ENCODE measurements at regions not wholly inside any gene's neighbourhood (a gene's known extent, or its start where the extent isn't known, plus 50 kb on each side); places are given as distances from the start of the nearest gene placed in this dataset.

- Histone ChIP-seq H3K27ac (ENCODE audit: extremely low read depth, low read depth, low read length) (no peak overlapping the region), H3K79me2 (ENCODE audit: control insufficient read depth, insufficient read depth, low read length) (no peaks in the 10 kb centered on the region), H3K4me1 (replicated peaks in 1 of 2; ENCODE audit: control insufficient read depth in 2 of 2, insufficient read depth in 2 of 2, low read length in 2 of 2) (no peaks in the 10 kb centered on the region), H3K9me1 (ENCODE audit: control insufficient read depth, insufficient read depth, low read length) (no peaks in the 10 kb centered on the region), H3K27me3 (ENCODE audit: control insufficient read depth in 2 of 2, insufficient read depth in 2 of 2, low read length in 2 of 2) (no peaks in the 10 kb centered on the region), H4K20me1 (replicated peaks; ENCODE audit: control insufficient read depth, insufficient read depth, low read length) (no peaks in the 10 kb centered on the region), H3K4me3 (no peak overlapping the region), H3K9ac (ENCODE audit: insufficient read depth in 1 of 2, low read depth in 2 of 2, low read length in 2 of 2) (no peak overlapping the region), H2AFZ (ENCODE audit: low read depth, low read length) (no peak overlapping the region), H3K36me3 (ENCODE audit: control insufficient read depth, insufficient read depth, low read length) (no peaks in the 10 kb centered on the region), H3K4me2 (ENCODE audit: insufficient read depth, low read length) (no peak overlapping the region), H3K9me3 (replicated peaks; ENCODE audit: control insufficient read depth, insufficient read depth, low read depth, low read length) (no peaks in the 10 kb centered on the region)
- POLR2A ChIA-PET = no interaction called here
- CTCF ChIA-PET (ENCODE audit: low intra/inter-chr PET ratio) = no interaction called here
- ATAC-seq (no peak), FAIRE-seq (no peak), DNase-seq (ENCODE audit: extremely low read depth in 1 of 4, low spot score in 3 of 4) (no peak)
- WGBS (ENCODE audit: insufficient coverage, low coverage, missing lambda C conversion rate) = 0% methylated on average over 4 of the region's 4 CpGs
- TF ChIP-seq ZNF644 (tag; IDR thresholded peaks at IDR 0.05; ENCODE audit: low read depth) (no peak), CREM (IDR thresholded peaks at IDR 0.05; ENCODE audit: low read depth) (no peak), SMAD3 (CRISPR knock-in tag; conservative IDR thresholded peaks at IDR 0.05) (no peak), SMAD4 (CRISPR knock-in tag; conservative IDR thresholded peaks at IDR 0.05) (no peak), NFXL1 (CRISPR knock-in tag; IDR thresholded peaks at IDR 0.05) (no peak), HES1 (IDR thresholded peaks at IDR 0.05; ENCODE audit: low read depth) (no peak), THAP12 (CRISPR knock-in tag; IDR thresholded peaks at IDR 0.05) (no peak), TOE1 (IDR thresholded peaks at IDR 0.05; ENCODE audit: borderline replicate concordance) (no peak), TOE1 (CRISPR knock-in tag; IDR thresholded peaks at IDR 0.05; ENCODE audit: borderline replicate concordance, low read depth) (no peak), BCL6 (CRISPR knock-in tag; IDR thresholded peaks at IDR 0.05) (no peak), NCOA6 (IDR thresholded peaks at IDR 0.05) (no peak), ZNF780A (CRISPR knock-in tag; IDR thresholded peaks at IDR 0.05) (no peak), MEF2A (IDR thresholded peaks at IDR 0.05; ENCODE audit: control insufficient read depth, low read depth, low read length) (no peak)
- intact Hi-C loops (cut with micrococcal nuclease) = no loop called here
- in situ Hi-C loops (cut with MboI) = no loop called here
- BruUV-seq (replicated peaks) = no TSS peak
Observed at GRCh38 chr5:115028557-115028956, 141.2 kb downstream of the TRIM36 start.

Measured in K562 (cell line).